ENCODE measurements at regions not wholly inside any gene's neighbourhood (a gene's known extent, or its start where the extent isn't known, plus 50 kb on each side); places are given as distances from the start of the nearest gene placed in this dataset.

GRCh38 chr9:109718861-109719260 lies 61.1 kb upstream of the PALM2AKAP2 start:
- TF ChIP-seq MAFK (IDR thresholded peaks at IDR 0.05; ENCODE audit: partially characterized antibody) (no peak), EHMT2 (IDR thresholded peaks at IDR 0.05; ENCODE audit: low read depth) (no peak), SMC3 (IDR thresholded peaks at IDR 0.05) (no peak), CTCF (IDR thresholded peaks at IDR 0.05) (no peak), PHF8 (IDR thresholded peaks at IDR 0.05; ENCODE audit: borderline replicate concordance, low read depth) (no peak), ZNF302 (CRISPR knock-in tag; IDR thresholded peaks at IDR 0.05) (no peak), REST (IDR thresholded peaks at IDR 0.05) (no peak), POLR2A (IDR thresholded peaks at IDR 0.05; ENCODE audit: low read length) (no peak)
